Bronchial epithelial cell (primary cell): ENCODE measurements at regions not wholly inside any gene's neighbourhood (a gene's known extent, or its start where the extent isn't known, plus 50 kb on each side); places are given as distances from the start of the nearest gene placed in this dataset.

Experiments
- DNase-seq: peaks from one replicate; pipeline ENCODE4 v3.0.0-alpha.2; 2010; ENCODE audit warnings: low read depth
- FAIRE-seq: peaks from 2 replicates; lab custom pipeline; 2011; peaks lifted over from hg19 to GRCh38; lab: Jason Lieb, UNC
- H3K27me3 ChIP-seq: 2 replicates; pipeline ENCODE4 v1.5.1; 2011; ENCODE audit warnings: low read length; ENCODE audit not compliant: control insufficient read depth, insufficient read depth
- H3K36me3 ChIP-seq: 2 replicates; pipeline ENCODE4 v1.5.1; 2011; ENCODE audit warnings: low read length; ENCODE audit not compliant: control insufficient read depth, insufficient read depth
- H3K4me3 ChIP-seq: 2 replicates; pipeline ENCODE4 v1.5.1; 2011; ENCODE audit warnings: mild to moderate bottlenecking, low read depth, low read length, control low read depth
- TF ChIP-seq, protein P1 (sequence below): IDR thresholded peaks from 2 replicates; pipeline ENCODE4 v1.5.1; 2011; ENCODE audit warnings: mild to moderate bottlenecking, moderate library complexity, low read length, control low read depth, inconsistent platforms; ENCODE audit not compliant: insufficient read depth, severe bottlenecking

DNA sequence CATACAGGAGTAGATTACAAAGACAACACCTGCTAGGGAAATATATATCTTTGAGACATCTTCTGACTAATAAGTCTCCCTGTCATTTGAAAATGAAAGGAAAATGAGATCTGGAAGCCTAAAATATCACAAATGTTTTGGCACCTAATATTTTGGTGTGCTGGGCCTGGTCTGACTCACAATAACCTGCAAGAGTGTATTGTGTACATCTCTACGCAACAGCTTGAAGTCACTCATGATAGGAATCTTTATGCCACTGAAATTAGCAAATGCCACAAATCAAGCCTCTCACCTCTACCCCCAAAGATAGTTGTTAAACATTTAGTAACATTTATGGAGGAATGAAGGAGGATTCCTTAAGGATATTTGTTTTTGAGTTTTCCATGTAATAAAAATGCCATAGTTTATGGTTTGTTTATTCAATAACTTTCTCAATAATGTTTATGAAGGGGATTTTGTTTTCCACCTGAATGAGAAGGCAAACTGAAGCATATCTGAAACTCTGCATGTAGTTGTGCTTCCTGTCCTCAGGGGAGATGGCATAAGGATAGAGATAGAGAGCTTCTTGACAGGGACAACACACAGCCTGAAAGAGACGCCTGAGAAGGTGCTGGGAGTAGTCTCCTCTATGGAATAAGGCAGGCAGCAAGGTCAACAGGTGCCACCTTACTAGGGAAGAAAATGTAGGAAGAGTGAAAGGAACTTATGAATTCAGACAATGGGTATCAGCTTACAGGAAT, 197.4 kb downstream of the AHR start:
- H3K36me3 ChIP-seq = no peaks in the 10 kb centered on the region
- FAIRE-seq (no peak), DNase-seq (peak; percentile 33)
- TF ChIP-seq, protein P1, sequence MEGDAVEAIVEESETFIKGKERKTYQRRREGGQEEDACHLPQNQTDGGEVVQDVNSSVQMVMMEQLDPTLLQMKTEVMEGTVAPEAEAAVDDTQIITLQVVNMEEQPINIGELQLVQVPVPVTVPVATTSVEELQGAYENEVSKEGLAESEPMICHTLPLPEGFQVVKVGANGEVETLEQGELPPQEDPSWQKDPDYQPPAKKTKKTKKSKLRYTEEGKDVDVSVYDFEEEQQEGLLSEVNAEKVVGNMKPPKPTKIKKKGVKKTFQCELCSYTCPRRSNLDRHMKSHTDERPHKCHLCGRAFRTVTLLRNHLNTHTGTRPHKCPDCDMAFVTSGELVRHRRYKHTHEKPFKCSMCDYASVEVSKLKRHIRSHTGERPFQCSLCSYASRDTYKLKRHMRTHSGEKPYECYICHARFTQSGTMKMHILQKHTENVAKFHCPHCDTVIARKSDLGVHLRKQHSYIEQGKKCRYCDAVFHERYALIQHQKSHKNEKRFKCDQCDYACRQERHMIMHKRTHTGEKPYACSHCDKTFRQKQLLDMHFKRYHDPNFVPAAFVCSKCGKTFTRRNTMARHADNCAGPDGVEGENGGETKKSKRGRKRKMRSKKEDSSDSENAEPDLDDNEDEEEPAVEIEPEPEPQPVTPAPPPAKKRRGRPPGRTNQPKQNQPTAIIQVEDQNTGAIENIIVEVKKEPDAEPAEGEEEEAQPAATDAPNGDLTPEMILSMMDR = no peak
- H3K27me3 ChIP-seq = no peaks in the 10 kb centered on the region
- H3K4me3 ChIP-seq = no peak overlapping the region

- DNase-seq (peak; percentile 11), FAIRE-seq (no peak)
- Histone ChIP-seq H3K4me3 (no peak overlapping the region), H3K27me3 (no peaks in the 10 kb centered on the region), H3K36me3 (no peaks in the 10 kb centered on the region)
- TF ChIP-seq, protein P1 = no peak
These were observed 198.7 kb downstream of the AHR start for GRCh38 chr7:17497136-17497535.

DNA sequence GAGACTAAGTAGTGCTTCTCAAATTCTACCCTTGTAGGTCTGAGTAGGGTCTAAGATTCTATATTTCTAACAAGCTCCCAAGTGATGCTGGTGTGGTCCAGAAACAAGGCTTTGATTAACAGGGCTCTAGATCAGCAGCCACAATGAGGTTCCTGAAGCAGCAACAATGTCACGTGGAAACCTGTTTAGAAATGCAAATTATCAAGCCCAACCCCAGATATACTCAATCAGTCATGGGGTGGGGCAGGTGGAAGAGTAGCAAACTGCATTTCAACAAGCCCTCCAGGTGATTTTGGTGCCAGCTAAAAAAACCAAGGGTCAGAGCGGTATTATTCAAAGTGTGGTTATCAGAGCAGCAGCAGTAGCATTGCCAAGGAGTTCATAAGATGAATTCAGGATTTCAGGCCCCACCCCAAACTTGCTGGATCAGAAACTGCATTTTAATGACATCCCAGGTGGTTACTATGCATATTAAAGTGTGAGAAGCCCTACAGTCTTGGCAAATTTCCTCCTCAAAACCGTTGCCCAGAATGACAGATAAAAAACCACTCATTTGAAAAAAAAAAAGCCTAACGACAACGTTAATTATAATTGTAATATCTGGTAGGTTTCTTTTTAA, 199.2 kb downstream of the AHR start:
- TF ChIP-seq, protein P1 = no peak
- Histone ChIP-seq H3K36me3 (no peaks in the 10 kb centered on the region), H3K4me3 (no peak overlapping the region), H3K27me3 (no peaks in the 10 kb centered on the region)
- no peak for FAIRE-seq
- peak; percentile 43 for DNase-seq

GRCh38 chr7:17498230-17498629, 199.8 kb downstream of the AHR start:
- Histone ChIP-seq H3K36me3 (no peaks in the 10 kb centered on the region), H3K4me3 (no peak overlapping the region), H3K27me3 (no peaks in the 10 kb centered on the region)
- DNase-seq (no peak), FAIRE-seq (no peak)
- TF ChIP-seq, protein P1 = no peak

DNA sequence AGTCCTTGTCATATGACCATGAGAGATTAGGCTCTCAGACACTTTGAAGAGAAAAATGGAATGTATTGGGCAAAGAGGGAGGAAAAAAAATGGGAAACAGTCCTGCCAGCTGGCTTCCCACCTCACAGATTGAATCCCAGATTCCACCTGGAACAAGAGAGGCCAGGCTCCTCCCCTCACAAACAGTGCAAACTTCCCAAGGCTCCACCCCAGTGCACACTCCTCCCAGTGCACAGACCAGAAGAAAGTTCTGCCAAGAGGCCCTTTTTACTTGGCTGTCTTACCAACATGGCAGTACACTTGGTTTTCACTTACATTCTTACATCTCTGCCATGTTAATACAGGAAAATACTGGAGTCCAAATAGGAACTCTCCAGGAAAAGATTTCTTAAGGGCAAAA, 202.3 kb downstream of the AHR start:
- TF ChIP-seq, protein P1 = no peak
- no peak overlapping the region for H3K4me3 ChIP-seq
- DNase-seq = no peak
- no peaks in the 10 kb centered on the region for H3K36me3 ChIP-seq
- no peak for FAIRE-seq
- H3K27me3 ChIP-seq = no peaks in the 10 kb centered on the region
